IMR-90 (cell line): ENCODE measurements at regions not wholly inside any gene's neighbourhood (a gene's known extent, or its start where the extent isn't known, plus 50 kb on each side); places are given as distances from the start of the nearest gene placed in this dataset.

Source experiments
- ATAC-seq: fragments of 200-7000 bp; cut with Tn5 transposase; 2 replicates; pipeline ENCODE4 v1.9.1; 2020; ENCODE audit warnings: low read depth, mild to moderate bottlenecking, moderate library complexity
- BruUV-seq: library from RNA; stranded (reverse); fragments of 400-500 nt; replicated peaks from 2 replicates; lab custom pipeline; 2021; lab: Mats Ljungman, UMichigan
- CTCF ChIA-PET: fragments of 300-600 bp; formaldehyde crosslinking; extraction: SDS; loops from one replicate; lab custom pipeline; 2021; ENCODE audit warnings: antibody characterized with exemption; lab: Yijun Ruan, JAX
- POLR2A ChIA-PET: fragments of 300-600 bp; sonication (Branson Sonifier 250); formaldehyde crosslinking; loops from one replicate; lab custom pipeline; 2022; ENCODE audit warnings: antibody characterized with exemption; ENCODE audit not compliant: unreplicated experiment; lab: Charles Lee
- DNase-seq: peaks from one replicate; pipeline ENCODE4 v3.0.0; 2013
- H2AFZ ChIP-seq: replicated peaks from 2 replicates; pipeline ENCODE3; 2013; ENCODE audit warnings: low read length, mild to moderate bottlenecking; ENCODE audit not compliant: poor library complexity
- H2AK5ac ChIP-seq: 2 replicates; pipeline ENCODE4 v1.6.1; 2013; ENCODE audit warnings: low read depth, low read length, inconsistent platforms
- H2AK9ac ChIP-seq: replicated peaks from 2 replicates; pipeline ENCODE3; 2013; ENCODE audit warnings: mild to moderate bottlenecking, low read depth, low read length, moderate library complexity; ENCODE audit not compliant: poor library complexity
- H2BK120ac ChIP-seq: 2 replicates; pipeline ENCODE4 v1.6.1; 2013; ENCODE audit warnings: low read depth, low read length, inconsistent platforms
- H2BK15ac ChIP-seq: 3 replicates; pipeline ENCODE4 v1.6.1; 2013; ENCODE audit warnings: low read depth, low read length, inconsistent platforms
- H2BK20ac ChIP-seq: 2 replicates; pipeline ENCODE4 v1.6.1; 2013; ENCODE audit warnings: low read depth, mild to moderate bottlenecking, inconsistent platforms, low read length, moderate library complexity
- H2BK5ac ChIP-seq: 2 replicates; pipeline ENCODE4 v1.6.1; 2013; ENCODE audit warnings: mild to moderate bottlenecking, low read depth, low read length, inconsistent platforms; ENCODE audit not compliant: poor library complexity, severe bottlenecking
- H3K14ac ChIP-seq: replicated peaks from 2 replicates; pipeline ENCODE4 v1.6.1; 2013; ENCODE audit warnings: low read depth, low read length, inconsistent platforms
- H3K18ac ChIP-seq: 2 replicates; pipeline ENCODE4 v1.6.1; 2013; ENCODE audit warnings: low read depth, low read length, control low read depth
- H3K23ac ChIP-seq: 2 replicates; pipeline ENCODE4 v1.6.1; 2013; ENCODE audit warnings: low read depth, low read length, inconsistent platforms
- H3K27ac ChIP-seq: 2 replicates; pipeline ENCODE4 v1.5.1; 2013; ENCODE audit warnings: mild to moderate bottlenecking, control low read depth, low read length; ENCODE audit not compliant: insufficient read depth
- H3K27me3 ChIP-seq: 2 replicates; pipeline ENCODE4 v1.6.1; 2013; ENCODE audit warnings: low read length; ENCODE audit not compliant: control insufficient read depth, insufficient read depth
- H3K36me3 ChIP-seq: 2 replicates; pipeline ENCODE4 v1.6.1; 2013; ENCODE audit warnings: low read length, mixed read lengths; ENCODE audit not compliant: control insufficient read depth, insufficient read depth
- H3K4ac ChIP-seq: 2 replicates; pipeline ENCODE4 v1.6.1; 2013; ENCODE audit warnings: low read depth, low read length, inconsistent platforms
- H3K4me1 ChIP-seq: 2 replicates; pipeline ENCODE4 v1.6.1; 2013; ENCODE audit warnings: low read length, mixed read lengths; ENCODE audit not compliant: control insufficient read depth, insufficient read depth
- H3K4me2 ChIP-seq: 2 replicates; pipeline ENCODE4 v1.6.1; 2013; ENCODE audit warnings: low read depth, mild to moderate bottlenecking, control low read depth, low read length, moderate library complexity
- H3K4me3 ChIP-seq: 2 replicates; pipeline ENCODE4 v1.5.1; 2013; ENCODE audit warnings: low read depth, mild to moderate bottlenecking, control low read depth, low read length, moderate library complexity; ENCODE audit not compliant: insufficient read depth
- H3K56ac ChIP-seq: 2 replicates; pipeline ENCODE4 v1.6.1; 2013; ENCODE audit warnings: low read length, inconsistent platforms; ENCODE audit not compliant: insufficient read depth; ENCODE audit errors: extremely low read depth
- H3K79me1 ChIP-seq, 2 experiments: 2 replicates each; pipeline ENCODE4 v1.6.1; 2013; ENCODE audit warnings: low read length in 2 of 2, inconsistent platforms in 1 of 2, low read depth in 1 of 2
- H3K9ac ChIP-seq: 2 replicates; pipeline ENCODE4 v1.6.1; 2013; ENCODE audit warnings: low read depth, low read length, control low read depth
- H3K9me1 ChIP-seq: 2 replicates; pipeline ENCODE4 v1.6.1; 2013; ENCODE audit warnings: low read length, inconsistent platforms; ENCODE audit not compliant: insufficient read depth
- H3K9me3 ChIP-seq: 2 replicates; pipeline ENCODE4 v1.6.1; 2013; ENCODE audit warnings: low read length; ENCODE audit not compliant: control insufficient read depth, insufficient read depth
- H4K20me1 ChIP-seq: 2 replicates; pipeline ENCODE4 v1.6.1; 2013; ENCODE audit warnings: low read length, inconsistent platforms; ENCODE audit not compliant: insufficient read depth
- H4K5ac ChIP-seq: 2 replicates; pipeline ENCODE4 v1.6.1; 2013; ENCODE audit warnings: mild to moderate bottlenecking, low read depth, low read length, control low read depth
- H4K8ac ChIP-seq, 2 experiments: 2 replicates each; pipeline ENCODE4 v1.6.1; 2013; ENCODE audit warnings: low read depth in 2 of 2, low read length in 2 of 2, control low read depth in 1 of 2, inconsistent platforms in 1 of 2
- H4K91ac ChIP-seq: 2 replicates; pipeline ENCODE4 v1.6.1; 2013; ENCODE audit warnings: low read depth, low read length, inconsistent platforms; ENCODE audit not compliant: insufficient read depth
- BHLHE40 ChIP-seq: fragments of 150-350 bp; IDR thresholded peaks from 2 replicates; pipeline ENCODE4 v1.6.1; 2016; ENCODE audit warnings: mild to moderate bottlenecking, low read depth, low read length
- CEBPB ChIP-seq: IDR thresholded peaks from 2 replicates; pipeline ENCODE4 v1.6.1; 2012; ENCODE audit warnings: low read depth, low read length, improper control_type of control experiment
- CHD1 ChIP-seq: IDR thresholded peaks from 2 replicates; pipeline ENCODE4 v1.6.1; 2012; ENCODE audit warnings: low read depth, low read length, improper control_type of control experiment
- FOS ChIP-seq: fragments of 150-350 bp; IDR thresholded peaks from 2 replicates; pipeline ENCODE4 v1.6.1; 2016; ENCODE audit warnings: low read depth, low read length
- MAFK ChIP-seq: IDR thresholded peaks from 2 replicates; pipeline ENCODE4 v1.6.1; 2012; ENCODE audit warnings: low read depth, low read length, improper control_type of control experiment
- MAZ ChIP-seq: IDR thresholded peaks from 2 replicates; pipeline ENCODE4 v1.6.1; 2012; ENCODE audit warnings: low read depth, mild to moderate bottlenecking, low read length, improper control_type of control experiment, moderate library complexity, borderline replicate concordance
- MXI1 ChIP-seq: IDR thresholded peaks from 2 replicates; pipeline ENCODE4 v1.6.1; 2012; ENCODE audit warnings: low read depth, mild to moderate bottlenecking, low read length, moderate library complexity, borderline replicate concordance
- NFE2L2 ChIP-seq: fragments of 150-350 bp; IDR thresholded peaks from 2 replicates; pipeline ENCODE4 v1.6.1; 2016; ENCODE audit warnings: low read depth, mild to moderate bottlenecking, low read length
- POLR2A ChIP-seq: IDR thresholded peaks from 2 replicates; pipeline ENCODE4 v1.6.1; 2012; ENCODE audit warnings: mild to moderate bottlenecking, low read depth, low read length
- RAD21 ChIP-seq: IDR thresholded peaks from 2 replicates; pipeline ENCODE4 v1.6.1; 2012; ENCODE audit warnings: low read length, improper control_type of control experiment
- RCOR1 ChIP-seq: IDR thresholded peaks from 2 replicates; pipeline ENCODE4 v1.6.1; 2012; ENCODE audit warnings: mild to moderate bottlenecking, low read length, improper control_type of control experiment; ENCODE audit not compliant: insufficient replicate concordance
- RFX5 ChIP-seq: IDR thresholded peaks from 2 replicates; pipeline ENCODE4 v1.8.0; 2012; ENCODE audit warnings: low read depth, mild to moderate bottlenecking, low read length, moderate library complexity
- SMC3 ChIP-seq: fragments of 150-350 bp; IDR thresholded peaks from 2 replicates; pipeline ENCODE4 v1.6.1; 2016; ENCODE audit warnings: low read depth, mild to moderate bottlenecking, antibody characterized with exemption, low read length, moderate library complexity
- WGBS, 2 experiments: methylation state at CpG; one replicate each; pipeline versions ENCODE4 v1.1.5 to v1.1.7; 2013; ENCODE audit warnings: missing lambda C conversion rate in 2 of 2; ENCODE audit not compliant: insufficient read length in 1 of 2; ENCODE audit errors: extremely low coverage in 2 of 2; 5-methylcytosine and 5-hydroxymethylcytosine counted together
- dilution Hi-C: fragments of 300-500 bp; cut with HindIII; formaldehyde crosslinking; loops from one replicate; pipeline ENCODE4 v1.14.3; 2018; ENCODE audit warnings: low sequenced_read_pairs; ENCODE audit not compliant: unreplicated experiment
- in situ Hi-C: fragments of 300-500 bp; cut with MboI; formaldehyde crosslinking; loops from 3 replicates; pipeline ENCODE4 v1.14.3; 2019; ENCODE audit warnings: low sequenced_read_pairs, inconsistent platforms, mixed read lengths
- intact Hi-C: fragments of 100-400 bp; cut with micrococcal nuclease; formaldehyde crosslinking; loops from 2 replicates; pipeline ENCODE4 v1.10.0; 2022
- TF ChIP-seq, protein P1 (sequence below): conservative IDR thresholded peaks from 2 replicates; pipeline ENCODE4 v1.5.1; 2012; ENCODE audit warnings: mild to moderate bottlenecking, low read depth, low read length, improper control_type of control experiment
- TF ChIP-seq, protein P2 (sequence below): fragments of 150-350 bp; IDR thresholded peaks from 2 replicates; pipeline ENCODE4 v1.6.1; 2016; ENCODE audit warnings: low read depth, mild to moderate bottlenecking, low read length, moderate library complexity, borderline replicate concordance
- TF ChIP-seq, protein P3 (sequence below): fragments of 150-350 bp; IDR thresholded peaks from 2 replicates; pipeline ENCODE4 v1.6.1; 2017; ENCODE audit warnings: mild to moderate bottlenecking, antibody characterized with exemption, low read length, low read depth

DNA sequence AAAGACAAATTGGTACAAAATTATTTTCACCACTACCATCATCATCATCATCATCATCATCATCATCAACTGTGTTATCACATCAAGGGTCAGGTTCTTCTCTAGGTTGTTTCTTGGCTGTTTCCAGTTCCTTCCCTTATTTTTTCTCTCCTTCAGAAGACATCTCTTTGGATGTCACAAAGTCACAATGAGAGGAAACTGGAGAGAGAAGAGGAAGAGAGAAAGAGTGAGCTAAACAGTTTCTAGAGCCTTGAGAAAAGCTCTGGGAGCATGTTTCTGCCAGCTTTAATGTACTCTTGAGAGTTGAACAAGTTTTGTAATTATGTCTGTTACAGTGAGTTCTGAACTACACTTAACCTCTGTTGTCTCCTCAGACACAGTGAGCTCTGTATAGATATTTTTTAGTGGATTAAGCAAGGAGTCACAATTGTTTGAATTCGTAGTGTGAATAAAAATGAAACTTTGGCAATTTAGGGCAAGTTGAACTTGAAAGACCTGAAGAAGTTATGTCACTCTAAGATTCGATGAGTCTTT lies 123.0 kb upstream of the AKIRIN2 start:
- H3K18ac ChIP-seq = no peak overlapping the region; the same call in 1 of the 2 replicates
- H3K36me3 ChIP-seq = no peaks in the 10 kb centered on the region
- H3K9ac ChIP-seq = no peak overlapping the region
- CTCF ChIA-PET = interaction anchor here (0.5 kb wide), 1 partner anchor 10 kb away, joined by 3 read pairs; no protein-coding TSS in a partner anchor
- POLR2A ChIA-PET = no interaction called here
- ATAC-seq (no peak), DNase-seq (no peak)
- no peak overlapping the region for H3K4me3 ChIP-seq
- no peaks in the 10 kb centered on the region for H3K4me1 ChIP-seq
- no peak overlapping the region for H2BK120ac ChIP-seq
- no peak overlapping the region for H2AK9ac ChIP-seq
- no TSS peak for BruUV-seq
- H2BK20ac ChIP-seq = no peak overlapping the region
- H4K5ac ChIP-seq = no peak overlapping the region; the same call in 1 of the 2 replicates
- H3K79me1 ChIP-seq = no peaks in the 10 kb centered on the region
- H2BK15ac ChIP-seq = no peak overlapping the region
- intact Hi-C loops (no loop called here), dilution Hi-C loops (no loop called here), in situ Hi-C loops (no loop called here)
- no peaks in the 10 kb centered on the region for H3K9me3 ChIP-seq
- no peak overlapping the region for H3K4ac ChIP-seq
- no peaks in the 10 kb centered on the region for H3K9me1 ChIP-seq
- H4K91ac ChIP-seq = no peak overlapping the region
- H2AFZ ChIP-seq = no peak overlapping the region
- H3K14ac ChIP-seq = no peak overlapping the region
- TF ChIP-seq RAD21 (no peak), CEBPB (no peak), FOS (no peak), CHD1 (no peak), SMC3 (no peak), MXI1 (no peak), RFX5 (no peak), NFE2L2 (no peak), MAFK (no peak), POLR2A (no peak), MAZ (no peak), RCOR1 (no peak), BHLHE40 (no peak)
- TF ChIP-seq, protein P1, sequence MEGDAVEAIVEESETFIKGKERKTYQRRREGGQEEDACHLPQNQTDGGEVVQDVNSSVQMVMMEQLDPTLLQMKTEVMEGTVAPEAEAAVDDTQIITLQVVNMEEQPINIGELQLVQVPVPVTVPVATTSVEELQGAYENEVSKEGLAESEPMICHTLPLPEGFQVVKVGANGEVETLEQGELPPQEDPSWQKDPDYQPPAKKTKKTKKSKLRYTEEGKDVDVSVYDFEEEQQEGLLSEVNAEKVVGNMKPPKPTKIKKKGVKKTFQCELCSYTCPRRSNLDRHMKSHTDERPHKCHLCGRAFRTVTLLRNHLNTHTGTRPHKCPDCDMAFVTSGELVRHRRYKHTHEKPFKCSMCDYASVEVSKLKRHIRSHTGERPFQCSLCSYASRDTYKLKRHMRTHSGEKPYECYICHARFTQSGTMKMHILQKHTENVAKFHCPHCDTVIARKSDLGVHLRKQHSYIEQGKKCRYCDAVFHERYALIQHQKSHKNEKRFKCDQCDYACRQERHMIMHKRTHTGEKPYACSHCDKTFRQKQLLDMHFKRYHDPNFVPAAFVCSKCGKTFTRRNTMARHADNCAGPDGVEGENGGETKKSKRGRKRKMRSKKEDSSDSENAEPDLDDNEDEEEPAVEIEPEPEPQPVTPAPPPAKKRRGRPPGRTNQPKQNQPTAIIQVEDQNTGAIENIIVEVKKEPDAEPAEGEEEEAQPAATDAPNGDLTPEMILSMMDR = no peak
- TF ChIP-seq, protein P2, sequence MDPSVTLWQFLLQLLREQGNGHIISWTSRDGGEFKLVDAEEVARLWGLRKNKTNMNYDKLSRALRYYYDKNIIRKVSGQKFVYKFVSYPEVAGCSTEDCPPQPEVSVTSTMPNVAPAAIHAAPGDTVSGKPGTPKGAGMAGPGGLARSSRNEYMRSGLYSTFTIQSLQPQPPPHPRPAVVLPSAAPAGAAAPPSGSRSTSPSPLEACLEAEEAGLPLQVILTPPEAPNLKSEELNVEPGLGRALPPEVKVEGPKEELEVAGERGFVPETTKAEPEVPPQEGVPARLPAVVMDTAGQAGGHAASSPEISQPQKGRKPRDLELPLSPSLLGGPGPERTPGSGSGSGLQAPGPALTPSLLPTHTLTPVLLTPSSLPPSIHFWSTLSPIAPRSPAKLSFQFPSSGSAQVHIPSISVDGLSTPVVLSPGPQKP = no peak
- TF ChIP-seq, protein P3, sequence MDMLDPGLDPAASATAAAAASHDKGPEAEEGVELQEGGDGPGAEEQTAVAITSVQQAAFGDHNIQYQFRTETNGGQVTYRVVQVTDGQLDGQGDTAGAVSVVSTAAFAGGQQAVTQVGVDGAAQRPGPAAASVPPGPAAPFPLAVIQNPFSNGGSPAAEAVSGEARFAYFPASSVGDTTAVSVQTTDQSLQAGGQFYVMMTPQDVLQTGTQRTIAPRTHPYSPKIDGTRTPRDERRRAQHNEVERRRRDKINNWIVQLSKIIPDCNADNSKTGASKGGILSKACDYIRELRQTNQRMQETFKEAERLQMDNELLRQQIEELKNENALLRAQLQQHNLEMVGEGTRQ = no peak
- H3K56ac ChIP-seq = no peak overlapping the region
- no peak overlapping the region for H3K4me2 ChIP-seq
- no peaks in the 10 kb centered on the region for H4K20me1 ChIP-seq
- no peak overlapping the region for H2BK5ac ChIP-seq
- H3K23ac ChIP-seq = no peak overlapping the region
- H3K27ac ChIP-seq = no peak overlapping the region
- H4K8ac ChIP-seq = no peak overlapping the region
- H2AK5ac ChIP-seq = no peak overlapping the region
- H3K27me3 ChIP-seq = no peaks in the 10 kb centered on the region; the same call in 1 of the 2 replicates
- WGBS, 2 experiments = 83% methylated on average over 1 of the region's 2 CpGs; no CpG with 5 or more reads in 1 of the 2 experiments
